ENCODE measurements at regions not wholly inside any gene's neighbourhood (a gene's known extent, or its start where the extent isn't known, plus 50 kb on each side); places are given as distances from the start of the nearest gene placed in this dataset.

DNA sequence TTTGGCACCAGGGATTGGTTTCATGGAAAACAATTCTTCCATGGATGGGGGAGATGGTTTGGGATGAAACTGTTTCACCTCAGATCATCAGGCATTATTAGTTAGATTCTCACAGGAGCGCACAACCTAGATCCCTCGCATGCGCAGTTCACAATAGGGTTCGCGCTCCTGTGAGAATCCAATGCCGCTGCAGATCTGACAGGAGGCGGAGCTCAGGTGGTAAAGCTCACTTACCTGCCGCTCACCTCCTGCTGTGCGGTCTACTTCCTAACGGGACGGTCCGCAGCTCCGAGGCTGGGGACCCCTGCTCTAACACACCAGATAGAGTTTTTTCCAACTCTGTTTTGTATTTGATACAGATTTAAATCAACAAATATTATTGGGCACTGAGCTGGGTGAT lies 286.5 kb downstream of the MTX2 start:
- Histone ChIP-seq H3K36me3 (ENCODE audit: control insufficient read depth in 4 of 4, insufficient read depth in 4 of 4, low read length in 3 of 4) (no peaks in the 10 kb centered on the region), H3K4me3 (ENCODE audit: control insufficient read depth in 1 of 7, extremely low read depth in 1 of 7, insufficient read depth in 4 of 7, low read depth in 2 of 7, low read length in 6 of 7) (no peak overlapping the region), H3K9me3 (ENCODE audit: control extremely low read depth in 1 of 5, control insufficient read depth in 4 of 5, insufficient read depth in 2 of 5, low read depth in 1 of 5, low read length in 4 of 5) (no peaks in the 10 kb centered on the region), H3K27ac (ENCODE audit: insufficient read depth in 1 of 2, low read depth in 1 of 2, low read length in 2 of 2, poor library complexity in 1 of 2, severe bottlenecking in 2 of 2) (no peak overlapping the region), H3K27me3 (replicated peaks in 2 of 5; ENCODE audit: control insufficient read depth in 4 of 5, insufficient read depth in 5 of 5, low read length in 4 of 5) (peaks cover 7 to 86% (median 17%) of the 10 kb centered on the region in 5 experiments), H3K4me1 (ENCODE audit: control extremely low read depth in 1 of 4, control insufficient read depth in 4 of 4, insufficient read depth in 4 of 4, low read length in 3 of 4) (peaks cover 0 to 10% (median 9%) of the 10 kb centered on the region in 4 experiments)
- DNase-seq: no peak
- WGBS (ENCODE audit: insufficient coverage): 85% methylated on average over 7 of the region's 13 CpGs
- ChIA-PET CTCF (interaction anchor here (0.9 kb wide), 1 partner anchor 429 kb away, joined by 3 read pairs; no protein-coding TSS in a partner anchor), POLR2A (no interaction called here)

- H3K9me3 ChIP-seq (ENCODE audit: control extremely low read depth in 1 of 5, control insufficient read depth in 4 of 5, insufficient read depth in 2 of 5, low read depth in 1 of 5, low read length in 4 of 5): no peaks in the 10 kb centered on the region
- CTCF ChIA-PET: interaction anchor here (0.9 kb wide), 1 partner anchor 429 kb away, joined by 3 read pairs; no protein-coding TSS in a partner anchor
These were observed 287.1 kb downstream of the MTX2 start for GRCh38 chr2:176556373-176556772.

DNA sequence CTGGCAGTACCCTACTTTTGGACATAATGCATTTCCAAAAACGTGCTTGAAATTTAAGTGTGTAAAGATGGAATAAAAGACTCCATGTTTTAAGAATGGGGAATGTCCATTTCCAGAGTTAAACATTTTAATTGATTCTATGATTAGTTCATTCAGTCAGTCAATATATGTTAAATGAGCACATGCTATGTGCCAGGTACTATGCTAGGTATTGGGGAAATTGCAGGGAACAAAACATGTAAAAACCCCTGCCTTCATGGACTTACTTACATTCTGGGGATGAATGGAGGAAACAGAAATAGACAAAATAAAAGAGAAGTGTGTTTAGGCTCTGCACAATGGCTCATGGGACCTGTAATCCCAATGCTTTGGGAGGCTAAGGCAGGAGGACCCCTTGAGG lies 288.6 kb downstream of the MTX2 start:
- POLR2A ChIA-PET: interaction anchor here (0.6 kb wide), 1 partner anchor 417 kb away, joined by 3 read pairs; no protein-coding TSS in a partner anchor
- Histone ChIP-seq H3K27ac (ENCODE audit: insufficient read depth in 1 of 2, low read depth in 1 of 2, low read length in 2 of 2, poor library complexity in 1 of 2, severe bottlenecking in 2 of 2) (no peak overlapping the region), H3K36me3 (ENCODE audit: control insufficient read depth in 4 of 4, insufficient read depth in 4 of 4, low read length in 3 of 4) (no peaks in the 10 kb centered on the region), H3K27me3 (replicated peaks in 2 of 5; ENCODE audit: control insufficient read depth in 4 of 5, insufficient read depth in 5 of 5, low read length in 4 of 5) (peaks cover 12 to 72% (median 14%) of the 10 kb centered on the region in 5 experiments), H3K9me3 (ENCODE audit: control extremely low read depth in 1 of 5, control insufficient read depth in 4 of 5, insufficient read depth in 2 of 5, low read depth in 1 of 5, low read length in 4 of 5) (no peaks in the 10 kb centered on the region), H3K4me1 (ENCODE audit: control extremely low read depth in 1 of 4, control insufficient read depth in 4 of 4, insufficient read depth in 4 of 4, low read length in 3 of 4) (peaks cover 0 to 10% (median 9%) of the 10 kb centered on the region in 4 experiments), H3K4me3 (ENCODE audit: control insufficient read depth in 1 of 7, extremely low read depth in 1 of 7, insufficient read depth in 4 of 7, low read depth in 2 of 7, low read length in 6 of 7) (no peak overlapping the region)
- no peak for DNase-seq
- CTCF ChIA-PET: interaction anchor here (0.6 to 0.9 kb wide), 2 partner anchors 40 to 59 kb away, joined by 3 read pairs; no protein-coding TSS in a partner anchor
- WGBS (ENCODE audit: insufficient coverage): no CpG with 5 or more reads among the region's 1 CpG

More at GRCh38 chr2:176556373-176556772, 287.1 kb downstream of the MTX2 start:
- Histone ChIP-seq H3K27me3 (replicated peaks in 2 of 5; ENCODE audit: control insufficient read depth in 4 of 5, insufficient read depth in 5 of 5, low read length in 4 of 5) (peaks cover 7 to 85% (median 14%) of the 10 kb centered on the region in 5 experiments), H3K36me3 (ENCODE audit: control insufficient read depth in 4 of 4, insufficient read depth in 4 of 4, low read length in 3 of 4) (no peaks in the 10 kb centered on the region), H3K27ac (ENCODE audit: insufficient read depth in 1 of 2, low read depth in 1 of 2, low read length in 2 of 2, poor library complexity in 1 of 2, severe bottlenecking in 2 of 2) (no peak overlapping the region), H3K4me1 (ENCODE audit: control extremely low read depth in 1 of 4, control insufficient read depth in 4 of 4, insufficient read depth in 4 of 4, low read length in 3 of 4) (peaks cover 0 to 10% (median 9%) of the 10 kb centered on the region in 4 experiments), H3K4me3 (ENCODE audit: control insufficient read depth in 1 of 7, extremely low read depth in 1 of 7, insufficient read depth in 4 of 7, low read depth in 2 of 7, low read length in 6 of 7) (no peak overlapping the region)
- POLR2A ChIA-PET: no interaction called here
- WGBS (ENCODE audit: insufficient coverage): 92% methylated on average over 2 of the region's 2 CpGs
- DNase-seq: no peak

- H3K9me3 ChIP-seq (ENCODE audit: control extremely low read depth in 1 of 5, control insufficient read depth in 4 of 5, insufficient read depth in 2 of 5, low read depth in 1 of 5, low read length in 4 of 5): no peaks in the 10 kb centered on the region
- no peaks in the 10 kb centered on the region for H3K36me3 ChIP-seq (ENCODE audit: control insufficient read depth in 4 of 4, insufficient read depth in 4 of 4, low read length in 3 of 4)
- POLR2A ChIA-PET: interaction anchor here (0.6 kb wide), 1 partner anchor 418 kb away, joined by 3 read pairs; no protein-coding TSS in a partner anchor
- H3K4me1 ChIP-seq (ENCODE audit: control extremely low read depth in 1 of 4, control insufficient read depth in 4 of 4, insufficient read depth in 4 of 4, low read length in 3 of 4): peaks cover 0 to 8% (median 7%) of the 10 kb centered on the region in 4 experiments
- CTCF ChIA-PET: interaction anchor here (0.9 to 2.1 kb wide), 3 partner anchors 12 to 419 kb away, joined by 3 to 9 read pairs (median 3); no protein-coding TSS in a partner anchor
- 83% methylated on average over 3 of the region's 4 CpGs for WGBS (ENCODE audit: insufficient coverage)
- no peak overlapping the region for H3K27ac ChIP-seq (ENCODE audit: insufficient read depth in 1 of 2, low read depth in 1 of 2, low read length in 2 of 2, poor library complexity in 1 of 2, severe bottlenecking in 2 of 2)
- no peak for DNase-seq
- H3K4me3 ChIP-seq (ENCODE audit: control insufficient read depth in 1 of 7, extremely low read depth in 1 of 7, insufficient read depth in 4 of 7, low read depth in 2 of 7, low read length in 6 of 7): no peak overlapping the region
- H3K27me3 ChIP-seq (replicated peaks in 2 of 5; ENCODE audit: control insufficient read depth in 4 of 5, insufficient read depth in 5 of 5, low read length in 4 of 5): peaks cover 11 to 67% (median 14%) of the 10 kb centered on the region in 5 experiments
These were observed 289.4 kb downstream of the MTX2 start for GRCh38 chr2:176558574-176559140.

DNA sequence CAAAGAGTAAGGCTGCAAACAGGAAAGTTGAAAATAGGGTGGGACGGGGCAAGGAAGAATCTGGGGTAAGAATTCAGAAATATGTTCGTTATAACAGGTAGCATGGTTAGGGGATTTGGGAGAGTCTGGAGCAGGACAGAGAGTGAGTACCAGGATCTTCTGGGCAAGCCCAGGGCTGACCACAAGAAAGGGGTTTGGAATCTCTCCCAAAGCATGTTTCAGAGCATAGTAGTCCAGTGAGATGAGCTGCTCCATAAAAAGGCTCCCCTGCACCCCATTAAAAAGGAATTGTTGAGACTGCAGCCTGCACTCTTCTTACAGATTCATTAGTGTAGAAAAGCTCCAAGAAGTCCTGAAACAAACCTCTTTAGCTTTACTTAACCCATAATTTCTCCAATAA lies 291.1 kb downstream of the MTX2 start:
- CTCF ChIA-PET: interaction anchor here (1.3 to 2.1 kb wide), 4 partner anchors 10 to 421 kb away, joined by 3 to 9 read pairs (median 3); no protein-coding TSS in a partner anchor
- WGBS (ENCODE audit: insufficient coverage): 100% methylated on average over 1 of the region's 2 CpGs

DNA sequence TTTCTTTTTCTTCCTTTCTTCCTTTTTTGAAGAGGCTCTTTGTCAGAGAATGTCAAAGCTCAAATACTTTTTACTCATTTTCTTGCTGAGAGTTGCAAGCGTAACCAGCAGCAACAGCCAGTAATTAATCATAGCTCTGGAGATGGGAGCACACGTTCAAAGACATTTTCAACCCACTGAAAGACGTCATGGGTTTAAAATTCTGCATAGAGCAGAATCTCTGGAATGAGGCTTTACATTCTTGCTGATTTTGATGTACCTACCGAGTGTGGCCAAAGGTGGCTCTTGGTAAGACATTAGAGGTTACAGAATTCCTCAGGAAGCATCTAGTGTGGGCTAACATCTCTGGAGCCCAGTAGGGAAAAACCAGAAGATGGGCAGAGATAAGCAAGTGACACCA lies 292.5 kb downstream of the MTX2 start:
- Histone ChIP-seq H3K27me3 (replicated peaks in 2 of 5; ENCODE audit: control insufficient read depth in 4 of 5, insufficient read depth in 5 of 5, low read length in 4 of 5) (peaks cover 4 to 59% (median 11%) of the 10 kb centered on the region in 5 experiments), H3K9me3 (ENCODE audit: control extremely low read depth in 1 of 5, control insufficient read depth in 4 of 5, insufficient read depth in 2 of 5, low read depth in 1 of 5, low read length in 4 of 5) (no peaks in the 10 kb centered on the region), H3K4me3 (ENCODE audit: control insufficient read depth in 1 of 7, extremely low read depth in 1 of 7, insufficient read depth in 4 of 7, low read depth in 2 of 7, low read length in 6 of 7) (no peak overlapping the region), H3K4me1 (ENCODE audit: control extremely low read depth in 1 of 4, control insufficient read depth in 4 of 4, insufficient read depth in 4 of 4, low read length in 3 of 4) (peaks cover 0 to 3% (median 1%) of the 10 kb centered on the region in 4 experiments), H3K27ac (ENCODE audit: insufficient read depth in 1 of 2, low read depth in 1 of 2, low read length in 2 of 2, poor library complexity in 1 of 2, severe bottlenecking in 2 of 2) (no peak overlapping the region), H3K36me3 (ENCODE audit: control insufficient read depth in 4 of 4, insufficient read depth in 4 of 4, low read length in 3 of 4) (no peaks in the 10 kb centered on the region)
- DNase-seq: no peak
- ChIA-PET CTCF (interaction anchor here (1.1 to 1.2 kb wide), 2 partner anchors 10 to 108 kb away, joined by 3 read pairs; no protein-coding TSS in a partner anchor), POLR2A (no interaction called here)
- WGBS (ENCODE audit: insufficient coverage): 89% methylated on average over 4 of the region's 4 CpGs

More for the DNA sequence above, 291.1 kb downstream of the MTX2 start:
- POLR2A ChIA-PET: no interaction called here
- Histone ChIP-seq H3K27ac (ENCODE audit: insufficient read depth in 1 of 2, low read depth in 1 of 2, low read length in 2 of 2, poor library complexity in 1 of 2, severe bottlenecking in 2 of 2) (no peak overlapping the region), H3K27me3 (replicated peaks in 2 of 5; ENCODE audit: control insufficient read depth in 4 of 5, insufficient read depth in 5 of 5, low read length in 4 of 5) (peaks cover 11 to 69% (median 18%) of the 10 kb centered on the region in 5 experiments), H3K4me3 (ENCODE audit: control insufficient read depth in 1 of 7, extremely low read depth in 1 of 7, insufficient read depth in 4 of 7, low read depth in 2 of 7, low read length in 6 of 7) (no peak overlapping the region), H3K36me3 (ENCODE audit: control insufficient read depth in 4 of 4, insufficient read depth in 4 of 4, low read length in 3 of 4) (no peaks in the 10 kb centered on the region), H3K4me1 (ENCODE audit: control extremely low read depth in 1 of 4, control insufficient read depth in 4 of 4, insufficient read depth in 4 of 4, low read length in 3 of 4) (no peaks in the 10 kb centered on the region), H3K9me3 (ENCODE audit: control extremely low read depth in 1 of 5, control insufficient read depth in 4 of 5, insufficient read depth in 2 of 5, low read depth in 1 of 5, low read length in 4 of 5) (no peaks in the 10 kb centered on the region)
- DNase-seq: no peak
